HepG2 (cell line): ENCODE measurements at regions not wholly inside any gene's neighbourhood (a gene's known extent, or its start where the extent isn't known, plus 50 kb on each side); places are given as distances from the start of the nearest gene placed in this dataset.

Experiments used
- ATAC-seq: fragments of 200-7000 bp; cut with Tn5 transposase; 3 replicates; pipeline ENCODE4 v1.9.1; 2020; ENCODE audit warnings: mild to moderate bottlenecking, moderate library complexity
- BruUV-seq: library from RNA; stranded (reverse); fragments of 400-500 nt; replicated peaks from 2 replicates; lab custom pipeline; 2021; lab: Mats Ljungman, UMichigan
- CTCF ChIA-PET: fragments of 300-600 bp; formaldehyde crosslinking; extraction: SDS; loops from one replicate; lab custom pipeline; 2021; ENCODE audit warnings: low total read pairs, inconsistent platforms, low intra/inter-chr PET ratio; lab: Yijun Ruan, JAX
- POLR2A ChIA-PET: fragments of 350-600 bp; sonication (Branson Sonifier 250); formaldehyde crosslinking; loops from one replicate; lab custom pipeline; 2020; ENCODE audit warnings: antibody characterized with exemption, inconsistent platforms; lab: Yijun Ruan, JAX
- DNase-seq: peaks from one replicate; pipeline ENCODE4 v3.0.0-alpha.2; 2015; ENCODE audit warnings: low spot score
- FAIRE-seq: peaks from 3 replicates; lab custom pipeline; 2011; peaks lifted over from hg19 to GRCh38; lab: Jason Lieb, UNC
- H2AFZ ChIP-seq: one replicate; pipeline ENCODE4 v1.6.1; 2011; ENCODE audit warnings: low read length, inconsistent platforms
- H3K27ac ChIP-seq: fragments of 300-600 bp; 3 replicates; pipeline ENCODE4 v1.8.0; 2011; ENCODE audit warnings: mixed run types, mild to moderate bottlenecking, mixed read lengths, low read length, inconsistent platforms; ENCODE audit not compliant: insufficient read depth; ENCODE audit errors: extremely low read length
- H3K27me3 ChIP-seq, 2 experiments: fragments of 200-600 bp in 1 of 2; 2 replicates in 1 of 2; 3 replicates in 1 of 2; pipeline versions ENCODE4 v1.6.0 to v1.8.0; 2011; ENCODE audit warnings: low read length in 2 of 2, mild to moderate bottlenecking in 2 of 2, moderate library complexity in 2 of 2, inconsistent platforms in 1 of 2; ENCODE audit not compliant: insufficient read depth in 2 of 2, control insufficient read depth in 1 of 2
- H3K36me3 ChIP-seq, 2 experiments: fragments of 200-600 bp in 1 of 2; replicated peaks in 1 of 2; 2 replicates in 1 of 2; 3 replicates in 1 of 2; pipeline versions ENCODE4 v1.5.1 to v1.8.0; 2011; ENCODE audit warnings: low read length in 2 of 2, inconsistent platforms in 1 of 2; ENCODE audit not compliant: insufficient read depth in 2 of 2, control insufficient read depth in 1 of 2
- H3K4me1 ChIP-seq: 2 replicates; pipeline ENCODE4 v1.5.1; 2012; ENCODE audit warnings: low read length, inconsistent platforms; ENCODE audit not compliant: insufficient read depth
- H3K4me2 ChIP-seq: 2 replicates; pipeline ENCODE4 v1.6.0; 2011; ENCODE audit warnings: low read depth, low read length, inconsistent platforms
- H3K4me3 ChIP-seq, 3 experiments: fragments of 200-600 bp in 1 of 3; sonication (generic), shearing (Covaris generic) in 1 of 3; replicated peaks in 1 of 3; 2 replicates each; pipeline ENCODE4 v1.5.1; 2011 to 2016; ENCODE audit warnings: low read length in 3 of 3, inconsistent platforms in 2 of 3, low read depth in 2 of 3, mild to moderate bottlenecking in 2 of 3, control low read depth in 1 of 3, mixed read lengths in 1 of 3; ENCODE audit not compliant: insufficient read depth in 1 of 3
- H3K79me2 ChIP-seq: one replicate; pipeline ENCODE4 v1.6.1; 2011; ENCODE audit warnings: low read length, inconsistent platforms; ENCODE audit not compliant: insufficient read depth
- H3K9ac ChIP-seq: 2 replicates; pipeline ENCODE4 v1.6.0; 2011; ENCODE audit warnings: mild to moderate bottlenecking, low read depth, low read length, inconsistent platforms; ENCODE audit not compliant: insufficient read depth
- H3K9me3 ChIP-seq: 2 replicates; pipeline ENCODE4 v1.5.1; 2012; ENCODE audit warnings: mild to moderate bottlenecking, low read length
- H4K20me1 ChIP-seq: 2 replicates; pipeline ENCODE4 v1.6.0; 2011; ENCODE audit warnings: inconsistent platforms, mild to moderate bottlenecking, low read length, moderate library complexity; ENCODE audit not compliant: insufficient read depth
- CHCHD3 ChIP-seq: sonication (generic); formaldehyde crosslinking; IDR thresholded peaks from 2 replicates; pipeline ENCODE4 v1.8.0; 2022; ENCODE audit warnings: mild to moderate bottlenecking, missing genetic modification reagents, moderate library complexity
- CREM ChIP-seq, 2 experiments: sonication (generic) in 1 of 2; formaldehyde crosslinking in 1 of 2; IDR thresholded peaks; 2 replicates each; pipeline versions ENCODE4 v1.4.0 to v1.6.1; 2016 to 2020; ENCODE audit warnings: antibody characterized with exemption in 1 of 2, mild to moderate bottlenecking in 1 of 2, missing genetic modification reagents in 1 of 2
- FOXC1 ChIP-seq: sonication (generic); formaldehyde crosslinking; IDR thresholded peaks from 2 replicates; pipeline ENCODE4 v1.8.0; 2022; ENCODE audit warnings: mild to moderate bottlenecking, missing genetic modification reagents, borderline replicate concordance
- JUNB ChIP-seq: sonication (generic); formaldehyde crosslinking; IDR thresholded peaks from 2 replicates; pipeline ENCODE4 v1.8.0; 2022; ENCODE audit warnings: missing genetic modification reagents, mild to moderate bottlenecking, borderline replicate concordance
- RCOR2 ChIP-seq: IDR thresholded peaks from 2 replicates; pipeline ENCODE4 v1.6.1; 2016; ENCODE audit warnings: missing biosample characterization, missing genetic modification reagents
- ZNF354B ChIP-seq: sonication (generic); formaldehyde crosslinking; IDR thresholded peaks from 2 replicates; pipeline ENCODE4 v1.8.0; 2022; ENCODE audit warnings: mild to moderate bottlenecking, missing genetic modification reagents
- ZNF615 ChIP-seq: sonication (generic); formaldehyde crosslinking; IDR thresholded peaks from 2 replicates; pipeline ENCODE4 v1.5.0; 2020; ENCODE audit warnings: mild to moderate bottlenecking, missing genetic modification reagents, borderline replicate concordance
- ZNF709 ChIP-seq: sonication (generic); formaldehyde crosslinking; IDR thresholded peaks from 2 replicates; pipeline ENCODE4 v1.5.0; 2020; ENCODE audit warnings: mild to moderate bottlenecking, missing genetic modification reagents
- ZNF800 ChIP-seq: sonication (generic); formaldehyde crosslinking; IDR thresholded peaks from 2 replicates; pipeline ENCODE4 v1.4.0; 2020; ENCODE audit warnings: missing genetic modification reagents
- ZSCAN22 ChIP-seq: sonication (generic); formaldehyde crosslinking; IDR thresholded peaks from 2 replicates; pipeline ENCODE4 v1.4.0; 2020; ENCODE audit warnings: mild to moderate bottlenecking, missing genetic modification reagents
- WGBS: methylation state at CpG from one replicate; pipeline ENCODE4 v1.1.6; 2017; ENCODE audit warnings: low lambda C conversion rate; 5-methylcytosine and 5-hydroxymethylcytosine counted together
- in situ Hi-C: cut with HindIII; loops from 2 replicates; pipeline ENCODE4 v1.10.0; 2017; ENCODE audit warnings: low pct_unique_long_range_greater_than_20kb; ENCODE audit not compliant: extremely low pct_ligation_motif_present
- intact Hi-C: fragments of 100-400 bp; cut with micrococcal nuclease; formaldehyde crosslinking; loops from one replicate; pipeline ENCODE4 v1.10.0; 2022; ENCODE audit not compliant: unreplicated experiment
- TF ChIP-seq, protein P1 (sequence below): sonication (generic); formaldehyde crosslinking; IDR thresholded peaks from 2 replicates; pipeline ENCODE4 v1.4.0; 2020; ENCODE audit warnings: missing genetic modification reagents
- TF ChIP-seq, protein P2 (sequence below): sonication (generic); formaldehyde crosslinking; conservative IDR thresholded peaks from 2 replicates; pipeline ENCODE4 v1.8.0; 2022; ENCODE audit warnings: mild to moderate bottlenecking, moderate library complexity, missing genetic modification reagents
- TF ChIP-seq, protein P3 (sequence below): sonication (generic); formaldehyde crosslinking; IDR thresholded peaks from 2 replicates; pipeline ENCODE4 v1.5.0; 2020; ENCODE audit warnings: mild to moderate bottlenecking, missing genetic modification reagents

- intact Hi-C loops, result no loop called here
- 54% methylated on average over 7 of the region's 7 CpGs for WGBS
- Histone ChIP-seq H3K27ac (no peak overlapping the region), H3K36me3 (no peaks in the 10 kb centered on the region), H3K4me1 (peaks cover 24% of the 10 kb centered on the region), H3K9me3 (no peaks in the 10 kb centered on the region), H3K4me2 (no peak overlapping the region), H3K9ac (no peak overlapping the region), H3K79me2 (no peaks in the 10 kb centered on the region), H4K20me1 (no peaks in the 10 kb centered on the region), H2AFZ (no peak overlapping the region), H3K4me3 (no peak overlapping the region), H3K27me3 (peaks cover 0 to 15% of the 10 kb centered on the region in 2 experiments; a peak in 2 of 5 replicates)
- in situ Hi-C loops, result no loop called here
- FAIRE-seq (no peak), DNase-seq (no peak), ATAC-seq (no peak)
- ChIA-PET CTCF (no interaction called here), POLR2A (no interaction called here)
- BruUV-seq, result no TSS peak
- TF ChIP-seq ZNF800, result no peak
- TF ChIP-seq ZNF709 (CRISPR knock-in tag), result no peak
- no peak for TF ChIP-seq RCOR2 (CRISPR knock-in tag)
- no peak for TF ChIP-seq ZNF354B (CRISPR knock-in tag)
- TF ChIP-seq, protein P1, sequence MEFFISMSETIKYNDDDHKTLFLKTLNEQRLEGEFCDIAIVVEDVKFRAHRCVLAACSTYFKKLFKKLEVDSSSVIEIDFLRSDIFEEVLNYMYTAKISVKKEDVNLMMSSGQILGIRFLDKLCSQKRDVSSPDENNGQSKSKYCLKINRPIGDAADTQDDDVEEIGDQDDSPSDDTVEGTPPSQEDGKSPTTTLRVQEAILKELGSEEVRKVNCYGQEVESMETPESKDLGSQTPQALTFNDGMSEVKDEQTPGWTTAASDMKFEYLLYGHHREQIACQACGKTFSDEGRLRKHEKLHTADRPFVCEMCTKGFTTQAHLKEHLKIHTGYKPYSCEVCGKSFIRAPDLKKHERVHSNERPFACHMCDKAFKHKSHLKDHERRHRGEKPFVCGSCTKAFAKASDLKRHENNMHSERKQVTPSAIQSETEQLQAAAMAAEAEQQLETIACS, result no peak
- TF ChIP-seq, protein P2, sequence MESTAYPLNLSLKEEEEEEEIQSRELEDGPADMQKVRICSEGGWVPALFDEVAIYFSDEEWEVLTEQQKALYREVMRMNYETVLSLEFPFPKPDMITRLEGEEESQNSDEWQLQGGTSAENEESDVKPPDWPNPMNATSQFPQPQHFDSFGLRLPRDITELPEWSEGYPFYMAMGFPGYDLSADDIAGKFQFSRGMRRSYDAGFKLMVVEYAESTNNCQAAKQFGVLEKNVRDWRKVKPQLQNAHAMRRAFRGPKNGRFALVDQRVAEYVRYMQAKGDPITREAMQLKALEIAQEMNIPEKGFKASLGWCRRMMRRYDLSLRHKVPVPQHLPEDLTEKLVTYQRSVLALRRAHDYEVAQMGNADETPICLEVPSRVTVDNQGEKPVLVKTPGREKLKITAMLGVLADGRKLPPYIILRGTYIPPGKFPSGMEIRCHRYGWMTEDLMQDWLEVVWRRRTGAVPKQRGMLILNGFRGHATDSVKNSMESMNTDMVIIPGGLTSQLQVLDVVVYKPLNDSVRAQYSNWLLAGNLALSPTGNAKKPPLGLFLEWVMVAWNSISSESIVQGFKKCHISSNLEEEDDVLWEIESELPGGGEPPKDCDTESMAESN, result no peak
- no peak for TF ChIP-seq ZNF615
- TF ChIP-seq, protein P3, sequence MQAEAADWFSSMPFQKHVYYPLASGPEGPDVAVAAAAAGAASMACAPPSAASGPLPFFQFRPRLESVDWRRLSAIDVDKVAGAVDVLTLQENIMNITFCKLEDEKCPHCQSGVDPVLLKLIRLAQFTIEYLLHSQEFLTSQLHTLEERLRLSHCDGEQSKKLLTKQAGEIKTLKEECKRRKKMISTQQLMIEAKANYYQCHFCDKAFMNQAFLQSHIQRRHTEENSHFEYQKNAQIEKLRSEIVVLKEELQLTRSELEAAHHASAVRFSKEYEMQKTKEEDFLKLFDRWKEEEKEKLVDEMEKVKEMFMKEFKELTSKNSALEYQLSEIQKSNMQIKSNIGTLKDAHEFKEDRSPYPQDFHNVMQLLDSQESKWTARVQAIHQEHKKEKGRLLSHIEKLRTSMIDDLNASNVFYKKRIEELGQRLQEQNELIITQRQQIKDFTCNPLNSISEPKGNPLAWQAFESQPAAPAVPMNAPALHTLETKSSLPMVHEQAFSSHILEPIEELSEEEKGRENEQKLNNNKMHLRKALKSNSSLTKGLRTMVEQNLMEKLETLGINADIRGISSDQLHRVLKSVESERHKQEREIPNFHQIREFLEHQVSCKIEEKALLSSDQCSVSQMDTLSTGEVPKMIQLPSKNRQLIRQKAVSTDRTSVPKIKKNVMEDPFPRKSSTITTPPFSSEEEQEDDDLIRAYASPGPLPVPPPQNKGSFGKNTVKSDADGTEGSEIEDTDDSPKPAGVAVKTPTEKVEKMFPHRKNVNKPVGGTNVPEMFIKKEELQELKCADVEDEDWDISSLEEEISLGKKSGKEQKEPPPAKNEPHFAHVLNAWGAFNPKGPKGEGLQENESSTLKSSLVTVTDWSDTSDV (CRISPR knock-in tag), result no peak
- TF ChIP-seq CHCHD3 (CRISPR knock-in tag), result no peak
- no peak for TF ChIP-seq CREM (IDR thresholded peaks at IDR 0.05)
- TF ChIP-seq CREM (CRISPR knock-in tag; IDR thresholded peaks at IDR 0.05), result no peak
- no peak for TF ChIP-seq FOXC1 (CRISPR knock-in tag)
- no peak for TF ChIP-seq JUNB
- no peak for TF ChIP-seq ZSCAN22 (CRISPR knock-in tag)
Measured at GRCh38 chr6:149234051-149234962, 83.2 kb upstream of the TAB2 start.
